Hepatocyte (in vitro differentiated cells): ENCODE measurements at regions not wholly inside any gene's neighbourhood (a gene's known extent, or its start where the extent isn't known, plus 50 kb on each side); places are given as distances from the start of the nearest gene placed in this dataset.

ENCODE experiments used
- CTCF ChIP-seq: fragments of 200-600 bp; sonication (generic); IDR thresholded peaks from 2 replicates; pipeline ENCODE4 v1.5.1; 2016; ENCODE audit warnings: antibody characterized with exemption, mild to moderate bottlenecking; ENCODE audit not compliant: poor library complexity
- EZH2 ChIP-seq: fragments of 200-600 bp; sonication (generic); IDR thresholded peaks from 2 replicates; pipeline ENCODE4 v1.6.1; 2016; ENCODE audit warnings: antibody characterized with exemption, mild to moderate bottlenecking, borderline replicate concordance
- EZH2phosphoT487 ChIP-seq: fragments of 200-600 bp; sonication (generic); IDR thresholded peaks from one replicate; pipeline ENCODE4 v1.6.1; 2018; ENCODE audit warnings: antibody characterized with exemption, mild to moderate bottlenecking, low read depth, moderate library complexity; ENCODE audit not compliant: unreplicated experiment, severe bottlenecking

- TF ChIP-seq EZH2phosphoT487, result no peak
- TF ChIP-seq EZH2, result no peak
- no peak for TF ChIP-seq CTCF
Observed at GRCh38 chr2:62393293-62393692, 112.7 kb downstream of the TMEM17 start.
